OCI-LY1 (cell line): ENCODE measurements at regions not wholly inside any gene's neighbourhood (a gene's known extent, or its start where the extent isn't known, plus 50 kb on each side); places are given as distances from the start of the nearest gene placed in this dataset.

Experiments used
- CTCF ChIP-seq: fragments of 200-600 bp; sonication (generic), shearing (Covaris generic); IDR thresholded peaks from 2 replicates; pipeline ENCODE4 v1.5.1; 2017; ENCODE audit warnings: mild to moderate bottlenecking, antibody characterized with exemption, low read length, moderate library complexity, mixed read lengths
- EZH2 ChIP-seq: fragments of 200-600 bp; sonication (generic), shearing (Covaris generic); IDR thresholded peaks from 2 replicates; pipeline ENCODE4 v1.8.0; 2017; ENCODE audit warnings: borderline replicate concordance, mixed run types, mild to moderate bottlenecking, antibody characterized with exemption, low read length, moderate library complexity, mixed read lengths

GRCh38 chr6:90915224-90915915 is 328.5 kb upstream of the MAP3K7 start:
- no peak for TF ChIP-seq CTCF
- no peak for TF ChIP-seq EZH2
